ENCODE measurements at regions not wholly inside any gene's neighbourhood (a gene's known extent, or its start where the extent isn't known, plus 50 kb on each side); places are given as distances from the start of the nearest gene placed in this dataset.

- no peak for DNase-seq
These were observed 559.8 kb downstream of the LMO4 start for GRCh38 chr1:87888446-87888845.

DNA sequence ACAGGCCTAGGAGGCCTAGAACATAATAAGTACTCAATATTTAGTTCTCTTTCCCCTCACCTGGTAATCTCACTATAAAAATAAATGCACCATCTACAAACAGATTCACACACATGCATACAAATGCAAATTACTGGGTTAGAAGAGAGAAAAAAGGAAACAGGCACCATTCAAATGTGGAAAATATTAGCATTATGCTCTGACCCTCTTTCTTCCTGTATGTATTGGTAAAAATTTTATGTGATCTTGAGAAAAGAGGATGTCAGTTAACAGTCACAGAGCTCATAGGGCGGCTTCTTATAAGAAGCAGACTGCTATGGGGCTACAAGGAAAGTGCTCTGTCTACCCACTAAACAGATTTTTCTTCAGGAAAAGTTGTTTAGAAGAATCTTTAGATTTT, 565.4 kb downstream of the LMO4 start:
- DNase-seq = no peak

DNA sequence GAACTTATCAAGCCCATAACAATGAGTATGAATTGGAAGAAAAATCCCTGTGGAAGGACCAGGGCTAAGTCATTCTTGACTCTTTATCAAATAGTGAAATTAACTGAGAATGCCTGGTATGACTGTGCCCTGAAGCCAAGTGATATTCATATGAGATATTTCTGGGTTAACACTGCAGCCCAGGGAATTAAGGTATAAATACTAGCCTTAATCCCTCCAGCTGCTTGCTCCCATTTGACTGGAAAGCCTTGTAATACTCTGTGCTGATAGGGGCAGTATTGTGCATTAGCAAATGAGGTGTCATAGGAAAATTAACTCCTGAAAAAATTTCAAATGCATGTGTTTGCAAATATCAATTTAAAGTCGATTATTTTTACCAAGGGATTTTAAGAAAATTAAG, 568.8 kb downstream of the LMO4 start:
- DNase-seq = no peak

DNA sequence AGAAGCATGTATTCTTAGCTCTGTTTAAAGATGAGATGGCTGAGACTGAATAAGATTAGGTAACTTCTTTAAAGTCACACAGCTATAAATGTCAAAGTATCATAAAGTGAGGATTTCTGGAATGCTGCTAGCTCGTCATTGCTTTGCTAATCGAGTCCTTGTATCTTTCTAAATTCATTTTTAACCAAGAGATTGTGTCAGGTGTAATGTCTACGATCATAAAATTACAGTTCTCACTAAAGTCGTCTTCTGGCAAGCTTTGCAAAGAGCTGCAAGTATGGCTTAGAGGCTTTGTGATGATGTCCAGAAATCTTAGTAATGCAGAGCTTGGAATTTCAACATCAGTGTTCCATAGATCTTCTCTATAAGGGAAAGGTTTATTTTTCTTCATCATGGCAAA, 569.8 kb downstream of the LMO4 start:
- no peak for DNase-seq

DNA sequence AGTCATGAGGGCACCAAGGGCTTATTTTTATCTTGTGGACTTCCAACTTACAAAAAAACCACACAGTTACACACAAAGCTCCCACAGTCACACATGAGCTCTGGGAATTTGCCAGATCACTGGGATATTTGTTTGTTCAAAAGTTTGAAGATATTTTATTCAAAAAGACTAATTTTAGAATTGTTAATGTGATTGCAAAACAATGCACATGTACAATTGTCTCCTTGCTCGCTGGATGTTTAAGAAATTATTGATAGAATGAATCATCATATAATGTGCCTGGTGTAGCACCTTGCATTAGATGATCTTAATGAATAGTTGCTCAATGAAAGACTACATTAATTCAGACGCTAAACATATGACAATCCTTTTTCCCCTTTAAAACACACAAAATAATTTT, 570.3 kb downstream of the LMO4 start:
- no peak for DNase-seq

DNA sequence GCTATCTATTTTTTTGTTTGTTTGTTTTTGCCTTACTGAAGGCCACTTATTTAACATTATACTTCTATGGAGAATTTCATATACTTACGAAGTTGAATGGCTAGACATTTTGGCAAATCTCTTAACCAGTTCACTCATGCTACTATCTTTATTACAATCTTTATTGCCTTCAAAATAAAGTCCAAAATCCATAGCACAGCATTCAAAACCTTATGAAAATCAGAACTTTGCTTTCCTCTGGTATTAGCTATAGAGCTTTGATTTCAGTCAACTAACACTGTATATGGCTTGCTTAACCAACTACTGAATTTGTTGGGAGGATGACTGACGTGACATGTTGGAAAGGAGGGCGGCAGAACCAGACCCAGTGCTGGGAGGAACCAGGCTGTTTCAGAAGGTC, 571.1 kb downstream of the LMO4 start:
- DNase-seq = no peak

DNA sequence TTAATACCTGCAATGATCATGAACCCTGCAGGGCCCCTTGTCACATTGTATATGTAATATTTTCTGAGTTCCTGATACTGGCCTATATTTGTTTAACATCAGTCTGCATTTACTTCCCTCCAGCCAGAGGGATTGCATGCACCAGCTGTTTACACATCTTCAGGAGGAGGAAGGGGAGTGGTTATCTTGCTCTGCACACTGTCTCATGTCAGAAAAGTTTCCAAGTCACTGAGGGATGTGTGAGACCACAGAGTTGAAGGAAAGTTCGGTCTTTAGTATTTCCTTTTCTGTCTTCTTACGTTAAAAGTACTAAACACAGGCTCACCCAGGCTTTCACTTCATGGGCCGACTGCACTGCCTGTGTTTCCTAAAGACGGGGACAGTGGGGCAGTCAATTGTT, 574.1 kb downstream of the LMO4 start:
- DNase-seq = no peak

DNA sequence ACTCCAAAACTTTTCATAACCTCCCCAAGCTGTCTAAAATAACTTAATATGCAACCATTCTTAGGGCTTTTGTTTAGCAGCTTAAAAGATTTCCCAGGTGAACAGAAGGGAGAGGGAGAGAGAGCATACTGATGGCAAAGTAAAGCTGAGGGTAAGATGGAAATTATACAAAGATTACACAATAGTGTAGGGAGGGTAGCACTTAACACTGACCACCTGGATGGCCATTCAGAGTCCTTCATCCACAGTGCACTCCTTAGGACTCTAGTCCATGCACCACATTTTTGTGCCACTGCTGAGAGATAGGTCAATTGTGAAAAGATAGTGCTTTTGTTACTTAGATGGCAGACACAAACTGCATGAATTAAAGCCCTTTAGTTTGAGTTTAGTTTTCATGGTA, 574.6 kb downstream of the LMO4 start:
- no peak for DNase-seq

DNA sequence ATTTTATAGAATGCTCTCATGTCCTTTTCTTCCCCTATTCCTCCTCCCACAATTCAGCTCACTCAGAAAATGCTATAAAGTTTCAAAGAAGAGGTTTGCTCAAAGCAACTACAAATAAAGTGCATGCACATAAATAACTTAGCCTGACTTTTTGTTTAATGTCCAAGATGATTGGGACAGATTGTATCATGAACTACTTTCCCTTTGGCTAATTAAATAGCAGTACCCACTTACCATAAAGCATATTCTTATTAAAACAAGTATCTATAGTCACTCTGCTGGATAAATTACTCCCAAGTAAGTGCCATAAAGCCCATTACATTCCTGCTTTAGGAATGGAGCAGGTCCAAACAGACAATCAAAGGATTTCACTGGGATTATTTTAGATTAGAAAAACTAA, 576.0 kb downstream of the LMO4 start:
- no peak for DNase-seq

DNA sequence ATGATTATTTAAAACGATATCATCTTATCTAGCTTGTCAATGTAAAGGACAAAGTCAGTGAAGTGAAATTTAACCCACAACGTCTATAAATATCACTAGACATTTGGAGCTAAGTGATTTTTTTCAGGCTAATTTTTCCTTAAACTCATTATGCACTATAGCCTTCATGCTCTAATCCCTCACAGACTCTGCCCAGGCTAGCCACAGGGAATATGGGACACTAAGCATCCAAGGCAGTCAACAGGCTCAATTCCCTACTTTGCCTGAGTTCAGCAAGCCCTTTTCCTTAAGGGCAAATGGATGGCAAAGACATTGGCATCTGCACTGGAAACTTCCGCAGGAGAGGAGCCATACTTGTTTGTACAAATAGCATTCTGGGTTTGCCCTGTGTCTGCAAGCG, 577.0 kb downstream of the LMO4 start:
- DNase-seq = no peak

GRCh38 chr1:87906078-87906477, 577.4 kb downstream of the LMO4 start:
- DNase-seq = no peak

DNA sequence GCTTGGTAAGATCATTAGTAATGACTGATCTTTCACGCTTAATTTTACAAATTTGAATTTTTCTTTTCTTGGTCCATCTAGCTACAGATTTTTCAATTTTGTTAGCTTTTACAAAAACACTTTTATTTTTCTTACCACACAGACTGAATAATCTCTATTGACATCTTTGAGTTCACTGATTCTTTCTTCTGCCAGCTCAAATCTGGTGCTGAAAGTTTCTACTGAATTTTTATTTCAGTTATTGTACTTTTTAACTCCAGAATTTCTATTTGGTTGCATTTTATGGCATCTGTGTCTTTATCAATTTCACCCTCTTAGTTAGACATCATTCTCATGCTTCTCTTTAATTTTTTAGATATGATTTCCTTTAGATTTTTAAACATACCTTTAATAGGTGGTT, 584.7 kb downstream of the LMO4 start:
- DNase-seq = no peak

GRCh38 chr1:87914396-87914795, 585.7 kb downstream of the LMO4 start:
- DNase-seq = no peak

GRCh38 chr1:87915771-87916170, 587.1 kb downstream of the LMO4 start:
- no peak for DNase-seq

- no peak for DNase-seq
These were observed 588.3 kb downstream of the LMO4 start for GRCh38 chr1:87916965-87917364.

DNA sequence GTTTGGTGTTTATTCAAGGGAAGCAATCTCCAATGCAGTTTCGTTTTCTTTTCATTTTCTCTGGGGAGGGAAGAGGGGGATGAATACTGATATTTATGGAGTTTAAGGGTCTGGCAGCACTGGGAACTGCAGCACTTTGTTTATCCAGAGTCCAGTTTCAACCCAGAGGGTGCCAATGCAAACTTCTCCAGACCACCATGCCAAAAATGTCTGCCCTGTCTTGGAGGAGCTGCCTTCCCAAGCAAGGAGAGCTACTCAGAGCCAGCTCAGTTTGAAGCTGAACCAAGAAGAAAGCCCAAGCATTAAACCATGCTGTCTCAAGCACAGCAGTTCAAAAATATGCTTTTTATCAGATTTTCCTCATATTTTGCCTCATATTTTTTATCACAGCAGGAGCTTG, 589.7 kb downstream of the LMO4 start:
- no peak for DNase-seq

- DNase-seq = no peak
These were observed 594.2 kb downstream of the LMO4 start for GRCh38 chr1:87922885-87923284.

- DNase-seq = no peak
These were observed 597.6 kb downstream of the LMO4 start for GRCh38 chr1:87926131-87926830.

- no peak for DNase-seq
These were observed 598.2 kb downstream of the LMO4 start for GRCh38 chr1:87926921-87927320.

DNA sequence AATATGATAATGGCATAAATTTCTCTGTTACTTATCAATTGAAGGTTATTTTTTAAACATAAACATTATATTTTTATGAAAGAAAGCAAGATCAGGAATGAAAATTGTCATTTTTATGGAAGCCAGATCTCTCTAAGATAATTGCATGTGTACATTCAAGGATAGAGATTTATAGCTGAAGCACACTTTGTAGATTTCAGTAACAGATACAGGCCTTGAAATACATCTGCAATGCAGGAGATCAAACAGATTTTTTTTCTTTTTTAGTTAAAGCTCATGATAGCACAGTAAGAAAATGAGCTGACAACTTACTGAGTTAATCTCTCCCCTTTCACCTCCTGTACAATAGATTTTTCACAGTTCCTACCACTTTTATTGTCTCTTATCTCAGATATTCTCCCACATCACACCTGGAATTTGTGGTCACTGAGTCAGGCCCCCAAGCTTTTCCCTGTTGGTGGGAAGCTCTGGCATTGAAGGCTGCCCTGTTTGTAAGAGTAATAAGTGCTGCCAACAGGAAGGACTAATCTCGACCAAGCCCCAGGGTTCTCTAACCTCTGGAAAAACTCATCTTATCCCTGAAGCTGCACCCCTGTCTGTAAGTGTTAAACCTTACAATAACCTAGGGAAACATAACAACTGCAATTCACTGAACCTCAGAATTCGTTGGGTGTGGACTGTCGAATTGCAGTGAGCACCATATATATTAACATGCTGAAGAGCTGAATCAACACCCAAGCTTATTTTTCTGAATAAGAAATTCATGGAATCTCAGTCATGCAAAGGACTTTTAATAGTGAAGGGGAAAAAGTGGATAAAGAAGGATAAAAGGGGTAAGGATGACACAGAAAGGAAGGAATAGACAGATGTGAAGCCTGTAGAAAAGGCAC, 599.0 kb downstream of the LMO4 start:
- no peak for DNase-seq

DNA sequence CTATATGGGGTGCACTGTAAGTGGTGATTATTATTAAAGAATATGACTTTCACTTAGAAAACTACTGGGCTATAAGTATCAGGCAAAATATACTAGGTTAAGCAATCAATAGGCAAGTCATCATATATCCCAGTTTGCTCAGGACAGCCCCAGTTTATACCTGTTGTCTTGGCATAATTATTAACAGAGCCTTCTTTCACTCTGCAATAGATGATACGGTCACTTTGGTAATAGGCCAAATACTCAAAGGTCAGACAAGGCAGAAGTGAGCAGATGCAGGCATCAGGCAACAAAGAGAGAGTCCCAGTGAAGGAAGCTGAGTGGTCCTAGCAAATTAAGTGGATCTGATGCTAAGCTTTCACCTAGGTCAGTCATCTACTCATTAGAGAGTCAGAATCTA, 599.9 kb downstream of the LMO4 start:
- no peak for DNase-seq

GRCh38 chr1:87929906-87930305, 601.2 kb downstream of the LMO4 start:
- no peak for DNase-seq

DNA sequence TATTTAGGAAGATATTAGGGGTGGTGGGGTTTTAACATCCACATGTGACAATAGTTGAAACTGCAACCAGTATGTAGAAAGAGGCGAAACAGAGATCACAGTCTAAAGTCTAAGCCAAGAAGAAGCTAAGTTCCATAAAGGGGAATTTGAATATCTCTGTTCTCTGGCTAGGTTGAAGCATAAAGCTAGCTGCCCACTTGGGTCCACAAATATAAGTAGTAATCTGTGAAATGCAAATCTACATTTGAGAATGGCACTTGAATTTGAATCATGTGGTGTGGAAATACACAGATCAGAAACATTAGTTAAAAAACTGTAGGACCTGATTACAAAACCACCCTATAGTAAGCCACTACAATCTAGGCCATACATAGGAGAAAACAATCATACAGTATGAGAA, 602.1 kb downstream of the LMO4 start:
- no peak for DNase-seq

GRCh38 chr1:87933171-87933570, 604.5 kb downstream of the LMO4 start:
- DNase-seq = no peak

DNA sequence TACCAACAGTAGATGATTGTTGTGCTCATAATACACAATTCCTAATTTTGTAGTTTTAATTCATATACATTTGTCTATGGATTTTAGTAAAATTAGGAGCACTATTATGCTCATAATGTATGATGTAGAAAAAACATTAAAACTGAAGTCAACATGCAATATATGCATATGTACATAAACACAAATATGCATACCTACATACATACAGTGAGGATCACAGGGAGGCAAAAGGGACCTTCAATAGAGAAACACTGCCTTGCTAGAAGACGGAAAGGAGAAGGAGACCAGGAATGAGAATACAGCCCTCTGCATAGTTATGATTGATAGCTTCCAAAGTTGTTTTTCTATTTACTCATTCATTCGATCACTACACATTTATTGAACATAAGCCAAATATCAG, 606.5 kb downstream of the LMO4 start:
- no peak for DNase-seq
